SK-N-SH (cell line): ENCODE measurements at regions not wholly inside any gene's neighbourhood (a gene's known extent, or its start where the extent isn't known, plus 50 kb on each side); places are given as distances from the start of the nearest gene placed in this dataset.

ENCODE experiments used
- CTCF ChIA-PET: fragments of 300-600, 350-600 bp; formaldehyde crosslinking; extraction: SDS; loops from one replicate; lab custom pipeline; 2021; lab: Yijun Ruan, JAX
- POLR2A ChIA-PET: fragments of 350-600 bp; sonication (Branson Sonifier 250); formaldehyde crosslinking; extraction: SDS; loops from one replicate; lab custom pipeline; 2020; ENCODE audit warnings: antibody characterized with exemption, inconsistent platforms; lab: Yijun Ruan, JAX
- DNase-seq: peaks from one replicate; pipeline ENCODE4 v3.0.0; 2012
- H2AFZ ChIP-seq: fragments of 200-600 bp; sonication (generic); 2 replicates; pipeline ENCODE4 v1.8.1; 2016; ENCODE audit warnings: antibody characterized with exemption, mild to moderate bottlenecking, low read depth
- H3F3A ChIP-seq: fragments of 200-600 bp; sonication (generic); replicated peaks from 2 replicates; pipeline ENCODE3; 2016; ENCODE audit warnings: antibody characterized with exemption, mild to moderate bottlenecking; ENCODE audit not compliant: insufficient read depth
- H3K27ac ChIP-seq, 2 experiments: fragments of 200-500 bp in 1 of 2; fragments of 200-600 bp in 1 of 2; sonication (Bioruptor generic) in 1 of 2; sonication (generic), shearing (Covaris generic) in 1 of 2; 2 replicates each; pipeline versions ENCODE4 v1.5.1 to v1.6.1; 2014 to 2016; ENCODE audit warnings: low read depth in 2 of 2, inconsistent platforms in 1 of 2, low read length in 1 of 2, mild to moderate bottlenecking in 1 of 2, mixed read lengths in 1 of 2
- H3K27me3 ChIP-seq: fragments of 200-600 bp; sonication (generic), shearing (Covaris generic); 2 replicates; pipeline ENCODE4 v1.6.1; 2016; ENCODE audit warnings: mixed run types; ENCODE audit not compliant: insufficient read depth
- H3K36me3 ChIP-seq, 2 experiments: fragments of 200-500 bp in 1 of 2; fragments of 200-600 bp in 1 of 2; sonication (Bioruptor generic) in 1 of 2; sonication (generic) in 1 of 2; replicated peaks in 1 of 2; 2 replicates each; pipeline versions ENCODE3 to v1.5.1; 2014 to 2016; ENCODE audit warnings: low read length in 1 of 2, mild to moderate bottlenecking in 1 of 2; ENCODE audit not compliant: insufficient read depth in 2 of 2, control insufficient read depth in 1 of 2
- H3K4me1 ChIP-seq, 2 experiments: fragments of 200-500 bp in 1 of 2; fragments of 200-600 bp in 1 of 2; sonication (Bioruptor generic) in 1 of 2; sonication (generic), shearing (Covaris generic) in 1 of 2; 2 replicates each; pipeline versions ENCODE4 v1.5.1 to v1.6.1; 2014 to 2016; ENCODE audit warnings: low read depth in 1 of 2, low read length in 1 of 2, mixed run types in 1 of 2; ENCODE audit not compliant: insufficient read depth in 2 of 2, control insufficient read depth in 1 of 2
- H3K4me2 ChIP-seq: fragments of 200-600 bp; sonication (generic), shearing (Covaris generic); 2 replicates; pipeline ENCODE4 v1.6.1; 2017; ENCODE audit warnings: mixed run types
- H3K4me3 ChIP-seq, 2 experiments: fragments of 200-500 bp in 1 of 2; fragments of 200-600 bp in 1 of 2; sonication (Bioruptor generic) in 1 of 2; sonication (generic), shearing (Covaris generic) in 1 of 2; 2 replicates each; pipeline versions ENCODE4 v1.5.1 to v1.8.1; 2014 to 2016; ENCODE audit warnings: low read depth in 2 of 2, inconsistent platforms in 1 of 2, low read length in 1 of 2, mild to moderate bottlenecking in 1 of 2, mixed read lengths in 1 of 2, moderate library complexity in 1 of 2
- H3K79me2 ChIP-seq: fragments of 200-600 bp; sonication (generic); 2 replicates; pipeline ENCODE4 v1.8.1; 2017; ENCODE audit warnings: mild to moderate bottlenecking; ENCODE audit not compliant: insufficient read depth
- H3K9ac ChIP-seq: fragments of 200-600 bp; sonication (generic); 2 replicates; pipeline ENCODE4 v1.6.1; 2017; ENCODE audit warnings: mixed run types
- H3K9me2 ChIP-seq: fragments of 200-600 bp; sonication (generic); 2 replicates; pipeline ENCODE4 v1.6.1; 2017; ENCODE audit warnings: mixed run types
- H3K9me3 ChIP-seq: fragments of 200-600 bp; sonication (generic); 2 replicates; pipeline ENCODE4 v1.6.1; 2017; ENCODE audit warnings: mixed run types, mild to moderate bottlenecking, moderate library complexity
- H4K20me1 ChIP-seq: fragments of 200-600 bp; sonication (generic); 2 replicates; pipeline ENCODE4 v1.6.1; 2017; ENCODE audit warnings: mild to moderate bottlenecking, mixed run types; ENCODE audit not compliant: insufficient read depth
- CHD2 ChIP-seq: fragments of 150-350 bp; IDR thresholded peaks from 2 replicates; pipeline ENCODE4 v1.6.1; 2018; ENCODE audit warnings: low read length; ENCODE audit not compliant: partially characterized antibody
- ELF1 ChIP-seq: IDR thresholded peaks from 2 replicates; pipeline ENCODE4 v1.4.0; 2012
- MAX ChIP-seq: IDR thresholded peaks from 2 replicates; pipeline ENCODE4 v1.4.0; 2012; ENCODE audit warnings: low read depth
- MXI1 ChIP-seq: IDR thresholded peaks from 2 replicates; pipeline ENCODE4 v1.6.1; 2012; ENCODE audit warnings: mild to moderate bottlenecking, low read depth, low read length, improper control_type of control experiment
- NFIC ChIP-seq: IDR thresholded peaks from 2 replicates; pipeline ENCODE4 v1.4.0; 2012; ENCODE audit warnings: borderline replicate concordance
- PBX3 ChIP-seq: IDR thresholded peaks from 2 replicates; pipeline ENCODE4; 2012
- POLR2AphosphoS5 ChIP-seq: IDR thresholded peaks from 2 replicates; pipeline ENCODE4 v1.6.1; 2012; ENCODE audit warnings: low read depth, low read length
- REST ChIP-seq: IDR thresholded peaks from 2 replicates; pipeline ENCODE4 v1.6.1; 2012; ENCODE audit warnings: mild to moderate bottlenecking, low read depth, low read length, moderate library complexity
- SIN3A ChIP-seq: IDR thresholded peaks from 2 replicates; pipeline ENCODE4 v1.6.1; 2012; ENCODE audit warnings: low read depth, mild to moderate bottlenecking, low read length, moderate library complexity, borderline replicate concordance
- TCF12 ChIP-seq: IDR thresholded peaks from 2 replicates; pipeline ENCODE4 v1.4.0; 2012
- TEAD4 ChIP-seq: IDR thresholded peaks from 2 replicates; pipeline ENCODE4 v1.4.0; 2012; ENCODE audit warnings: mild to moderate bottlenecking, borderline replicate concordance; ENCODE audit not compliant: insufficient read depth
- YY1 ChIP-seq: IDR thresholded peaks from 2 replicates; pipeline ENCODE4 v1.4.0; 2012; ENCODE audit warnings: low read depth, mild to moderate bottlenecking
- ZBTB33 ChIP-seq: IDR thresholded peaks from 2 replicates; pipeline ENCODE4 v1.4.0; 2012; ENCODE audit warnings: low read depth, borderline replicate concordance
- WGBS: methylation state at CpG from one replicate; pipeline ENCODE4 v1.1.6; 2017; ENCODE audit warnings: low lambda C conversion rate; 5-methylcytosine and 5-hydroxymethylcytosine counted together

GRCh38 chr16:54696970-54697369 is 233.7 kb upstream of the IRX5 start (continued):
- TF ChIP-seq PBX3: no peak

- Histone ChIP-seq H4K20me1 (no peaks in the 10 kb centered on the region), H3K9me2 (no peaks in the 10 kb centered on the region), H3K79me2 (no peaks in the 10 kb centered on the region), H3K9ac (no peak overlapping the region), H3K4me1 (no peaks in the 10 kb centered on the region), H3K27me3 (no peaks in the 10 kb centered on the region), H3K27ac (no peak overlapping the region), H2AFZ (no peak overlapping the region), H3K9me3 (no peaks in the 10 kb centered on the region), H3K4me2 (no peak overlapping the region), H3K36me3 (no peaks in the 10 kb centered on the region), H3F3A (no peaks in the 10 kb centered on the region), H3K4me3 (no peak overlapping the region)
- ChIA-PET CTCF (no interaction called here), POLR2A (no interaction called here)
- TF ChIP-seq REST: no peak
- TF ChIP-seq CHD2: no peak
- TF ChIP-seq YY1: no peak
- no peak for TF ChIP-seq TEAD4
- no peak for TF ChIP-seq MAX
- no peak for TF ChIP-seq ZBTB33
- TF ChIP-seq POLR2AphosphoS5: no peak
- TF ChIP-seq NFIC: no peak
- TF ChIP-seq MXI1: no peak
- TF ChIP-seq SIN3A: no peak
- no peak for TF ChIP-seq ELF1
- TF ChIP-seq TCF12: no peak
- no peak for DNase-seq
- 30% methylated on average over 8 of the region's 8 CpGs for WGBS
Observed at GRCh38 chr16:54696522-54696921, 234.1 kb upstream of the IRX5 start.
